Right lobe of liver (tissue), 4 donors: ENCODE measurements at regions not wholly inside any gene's neighbourhood (a gene's known extent, or its start where the extent isn't known, plus 50 kb on each side); places are given as distances from the start of the nearest gene placed in this dataset.

Experiments
- POLR2A ChIP-seq: fragments of 450-650 bp; IDR thresholded peaks from one replicate; pipeline ENCODE4 v1.6.1; 2017; ENCODE audit warnings: antibody characterized with exemption, mild to moderate bottlenecking
- TF ChIP-seq, protein P1 (sequence below), 4 donors: fragments of 200-600 bp in 3 of 4; fragments of 450-650 bp in 1 of 4; IDR thresholded peaks; one replicate each; pipeline versions ENCODE4 v1.5.1 to v1.8.0; 2016 to 2022; ENCODE audit warnings: antibody characterized with exemption in 4 of 4, mild to moderate bottlenecking in 2 of 4
- donor health status: DM: no; HTN: no; CAD: no.
- donor health status: DM: no; HTN: no; CAD: no.
- donor health status: DM: no; HTN: yes; CAD: no.

GRCh38 chr12:5140190-5140589 lies 96.5 kb downstream of the KCNA5 start:
- TF ChIP-seq, protein P1, sequence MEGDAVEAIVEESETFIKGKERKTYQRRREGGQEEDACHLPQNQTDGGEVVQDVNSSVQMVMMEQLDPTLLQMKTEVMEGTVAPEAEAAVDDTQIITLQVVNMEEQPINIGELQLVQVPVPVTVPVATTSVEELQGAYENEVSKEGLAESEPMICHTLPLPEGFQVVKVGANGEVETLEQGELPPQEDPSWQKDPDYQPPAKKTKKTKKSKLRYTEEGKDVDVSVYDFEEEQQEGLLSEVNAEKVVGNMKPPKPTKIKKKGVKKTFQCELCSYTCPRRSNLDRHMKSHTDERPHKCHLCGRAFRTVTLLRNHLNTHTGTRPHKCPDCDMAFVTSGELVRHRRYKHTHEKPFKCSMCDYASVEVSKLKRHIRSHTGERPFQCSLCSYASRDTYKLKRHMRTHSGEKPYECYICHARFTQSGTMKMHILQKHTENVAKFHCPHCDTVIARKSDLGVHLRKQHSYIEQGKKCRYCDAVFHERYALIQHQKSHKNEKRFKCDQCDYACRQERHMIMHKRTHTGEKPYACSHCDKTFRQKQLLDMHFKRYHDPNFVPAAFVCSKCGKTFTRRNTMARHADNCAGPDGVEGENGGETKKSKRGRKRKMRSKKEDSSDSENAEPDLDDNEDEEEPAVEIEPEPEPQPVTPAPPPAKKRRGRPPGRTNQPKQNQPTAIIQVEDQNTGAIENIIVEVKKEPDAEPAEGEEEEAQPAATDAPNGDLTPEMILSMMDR (IDR thresholded peaks at IDR 0.05), result no peak
- TF ChIP-seq POLR2A, result no peak
